GM20000 (cell line): ENCODE measurements at regions not wholly inside any gene's neighbourhood (a gene's known extent, or its start where the extent isn't known, plus 50 kb on each side); places are given as distances from the start of the nearest gene placed in this dataset.

ENCODE experiments used
- DNase-seq: peaks from one replicate; pipeline ENCODE4 v3.0.0; 2012; ENCODE audit warnings: low spot score
- CTCF ChIP-seq: IDR thresholded peaks from 2 replicates; pipeline ENCODE4 v1.5.1; 2012; ENCODE audit warnings: mild to moderate bottlenecking, control low read depth; ENCODE audit errors: extremely low read depth, missing control alignments

- TF ChIP-seq CTCF, result no peak
- peak; percentile 26 for DNase-seq
These were observed 64.5 kb downstream of the C9orf152 start for GRCh38 chr9:110143485-110143884.

GRCh38 chr9:110143950-110144545 is 63.9 kb downstream of the C9orf152 start:
- no peak for TF ChIP-seq CTCF
- peak; percentile 30 for DNase-seq

GRCh38 chr9:110146373-110146772 is 61.6 kb downstream of the C9orf152 start:
- DNase-seq, result no peak
- no peak for TF ChIP-seq CTCF

GRCh38 chr9:110148384-110148783 is 59.6 kb downstream of the C9orf152 start:
- peak; percentile 63 for DNase-seq
- no peak for TF ChIP-seq CTCF

GRCh38 chr9:110148891-110149290 is 59.1 kb downstream of the C9orf152 start:
- DNase-seq, result no peak
- no peak for TF ChIP-seq CTCF
